Stimulated activated naive CD8-positive, alpha-beta T cell treated with anti-CD3 and anti-CD28 coated beads, Interleukin-15, amount 100 ng/mL, for 72 hours (primary cell): ENCODE measurements at regions not wholly inside any gene's neighbourhood (a gene's known extent, or its start where the extent isn't known, plus 50 kb on each side); places are given as distances from the start of the nearest gene placed in this dataset.
A peak's percentile ranks its signal among the peaks of the same experiment; 100 is the strongest.
"Not testable (repeated sequence)": the region's sequence is repeated elsewhere in the genome, so short reads cannot be mapped to it uniquely, and the experiment has no call there.

ENCODE experiments used
- ATAC-seq: fragments of 150-1000 bp; cut with Tn5 transposase; 2 replicates; pipeline ENCODE4 v1.10.0; 2021; ENCODE audit warnings: mild to moderate bottlenecking, moderate library complexity
- DNase-seq, 2 donors: peaks; one replicate each; pipeline ENCODE4 v3.0.0; 2021 to 2022
- H3K27ac Mint-ChIP-seq, 2 donors: one replicate each; pipeline ENCODE4 v1.8.0; 2022; ENCODE audit warnings: mild to moderate bottlenecking in 2 of 2, mixed read lengths in 2 of 2, moderate library complexity in 2 of 2
- H3K27me3 Mint-ChIP-seq: one replicate; pipeline ENCODE4 v1.8.0; 2022; ENCODE audit warnings: mixed read lengths
- H3K4me1 Mint-ChIP-seq: one replicate; pipeline ENCODE4 v1.8.0; 2022; ENCODE audit warnings: mild to moderate bottlenecking, mixed read lengths
- H3K4me3 Mint-ChIP-seq, 2 donors: one replicate each; pipeline ENCODE4 v1.8.0; 2022; ENCODE audit warnings: mild to moderate bottlenecking in 2 of 2, mixed read lengths in 2 of 2, moderate library complexity in 1 of 2
- H3K9me3 Mint-ChIP-seq, 2 donors: one replicate each; pipeline ENCODE4 v1.8.0; 2022; ENCODE audit warnings: mixed read lengths in 2 of 2

DNA sequence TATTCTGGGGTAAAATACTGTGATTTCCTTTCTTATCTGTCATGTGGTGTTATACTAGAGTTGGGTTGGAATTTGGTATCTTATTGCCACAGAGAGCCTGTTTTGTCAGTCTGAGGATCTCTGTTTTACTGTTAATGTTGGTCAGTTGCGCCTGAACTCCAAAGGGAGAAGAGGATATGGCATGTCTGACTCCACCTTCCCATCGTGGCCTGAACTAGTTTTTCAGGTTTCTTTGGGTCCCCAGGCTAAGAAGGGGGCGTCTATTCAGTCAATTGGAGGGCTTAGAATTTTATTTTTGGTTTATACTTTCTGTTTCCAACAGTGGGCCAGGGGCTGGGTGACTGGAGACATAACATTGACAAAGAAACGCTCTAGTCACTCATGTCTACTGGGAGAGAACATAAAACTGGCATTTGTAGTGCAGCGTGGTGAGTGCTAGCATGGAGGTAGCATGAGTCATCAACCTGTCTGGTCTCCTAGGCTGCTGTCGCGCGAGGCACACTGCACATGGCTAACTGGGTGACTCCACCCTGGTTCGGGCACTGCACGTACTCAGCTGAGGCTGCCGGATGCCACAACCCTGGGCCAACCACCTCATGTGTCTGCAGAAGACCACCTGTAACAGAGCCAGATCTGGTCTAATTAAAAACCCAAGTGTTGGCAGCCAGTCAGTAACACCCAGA lies 120.1 kb upstream of the OR9Q1 start:
- H3K27ac Mint-ChIP-seq, result no peak overlapping the region
- H3K4me1 Mint-ChIP-seq, result peaks cover 10% of the 10 kb centered on the region
- H3K9me3 Mint-ChIP-seq, result no peaks in the 10 kb centered on the region
- H3K27me3 Mint-ChIP-seq, result no peaks in the 10 kb centered on the region
- peak; percentile 97 for ATAC-seq
- peak; percentile 6 to 39 for DNase-seq
- peak overlapping the region; percentile 30 to 36 for H3K4me3 Mint-ChIP-seq

DNA sequence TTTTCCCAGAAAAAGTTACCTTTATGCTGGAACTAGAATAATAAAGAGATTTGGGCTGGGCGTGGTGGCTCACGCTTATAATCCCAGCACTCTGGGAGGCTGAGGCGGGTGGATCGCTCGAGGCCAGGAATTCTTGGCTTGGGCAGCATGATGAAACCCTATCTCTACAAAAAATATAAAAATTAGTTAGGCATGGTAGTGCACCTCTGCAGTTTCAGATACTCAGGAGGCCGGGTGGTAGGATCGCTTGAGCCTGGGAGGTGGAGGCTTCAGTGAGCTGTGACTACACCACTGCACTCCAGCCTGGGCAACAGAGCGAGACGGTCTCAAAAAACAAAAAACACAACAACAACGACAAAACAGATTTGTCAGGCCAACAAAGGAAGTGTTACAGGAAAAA lies 119.3 kb upstream of the OR9Q1 start:
- DNase-seq, result no peak
- Mint-ChIP-seq H3K27ac (no peak overlapping the region), H3K9me3 (no peaks in the 10 kb centered on the region), H3K4me1 (peaks cover 10% of the 10 kb centered on the region), H3K4me3 (no peak overlapping the region), H3K27me3 (no peaks in the 10 kb centered on the region)
- ATAC-seq, result no peak

DNA sequence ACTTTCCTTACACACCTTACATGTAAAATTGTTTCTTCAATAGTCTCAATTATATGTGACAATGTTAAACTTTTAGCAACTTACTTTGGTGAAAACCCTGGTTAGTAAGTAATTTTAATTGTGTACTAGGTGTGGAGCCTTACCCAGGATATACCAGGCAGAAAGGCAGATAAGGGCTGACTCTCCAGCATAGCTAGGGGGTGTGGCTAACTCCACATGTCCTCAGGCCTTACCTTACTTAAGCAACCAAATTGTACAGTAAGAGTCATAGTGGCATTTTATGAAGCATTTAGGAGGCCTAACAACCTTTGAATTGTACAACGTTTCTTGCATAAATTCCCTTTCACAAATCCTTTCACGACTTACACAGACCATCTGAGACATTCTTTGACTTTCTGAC lies 118.2 kb upstream of the OR9Q1 start:
- DNase-seq (no peak), ATAC-seq (no peak)
- Mint-ChIP-seq H3K9me3 (no peaks in the 10 kb centered on the region), H3K4me3 (no peak overlapping the region), H3K27ac (no peak overlapping the region), H3K27me3 (no peaks in the 10 kb centered on the region), H3K4me1 (peaks cover 10% of the 10 kb centered on the region)

DNA sequence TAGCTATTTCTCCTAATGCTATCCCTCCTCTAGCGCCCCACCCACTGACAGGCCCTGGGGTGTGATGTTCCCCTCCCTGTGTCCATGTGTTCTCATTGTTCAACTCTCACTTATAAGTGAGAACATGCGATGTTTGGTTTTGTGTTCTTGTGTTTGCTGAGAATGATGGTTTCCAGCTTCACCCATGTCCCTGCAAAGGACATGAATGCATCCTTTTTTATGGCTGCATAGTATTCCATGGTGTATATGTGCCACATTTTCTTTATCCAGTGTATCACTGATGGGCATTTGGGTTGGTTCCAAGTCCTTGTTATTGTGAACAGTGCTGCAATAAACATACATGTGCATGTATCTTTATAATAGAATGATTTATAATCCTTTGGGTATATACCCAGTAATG lies 115.3 kb upstream of the OR9Q1 start:
- not testable (repeated sequence) for H3K27me3 Mint-ChIP-seq, H3K4me1 Mint-ChIP-seq, DNase-seq, H3K27ac Mint-ChIP-seq, H3K9me3 Mint-ChIP-seq, ATAC-seq, H3K4me3 Mint-ChIP-seq

DNA sequence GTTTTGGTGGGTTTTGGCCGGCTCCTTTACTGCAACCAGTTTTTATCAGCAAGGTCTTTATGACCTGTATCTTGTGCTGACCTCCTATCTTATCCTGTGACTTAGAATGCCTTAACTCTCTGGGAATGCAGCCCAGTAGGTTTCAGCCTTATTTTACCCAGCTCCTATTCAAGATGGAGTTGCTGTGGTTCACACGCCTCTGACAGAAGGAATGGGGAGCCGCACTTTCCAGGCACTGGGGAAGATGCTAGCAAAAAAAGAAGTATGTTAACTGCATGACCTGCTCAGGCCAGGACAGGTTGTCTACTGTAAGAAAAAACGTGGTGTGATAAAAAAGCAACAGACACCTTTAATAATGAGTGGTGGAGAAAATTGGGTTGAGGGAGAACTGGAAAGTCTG lies 112.2 kb upstream of the OR9Q1 start:
- not testable (repeated sequence) for DNase-seq, H3K4me1 Mint-ChIP-seq, H3K27ac Mint-ChIP-seq, H3K9me3 Mint-ChIP-seq, H3K27me3 Mint-ChIP-seq, ATAC-seq, H3K4me3 Mint-ChIP-seq

DNA sequence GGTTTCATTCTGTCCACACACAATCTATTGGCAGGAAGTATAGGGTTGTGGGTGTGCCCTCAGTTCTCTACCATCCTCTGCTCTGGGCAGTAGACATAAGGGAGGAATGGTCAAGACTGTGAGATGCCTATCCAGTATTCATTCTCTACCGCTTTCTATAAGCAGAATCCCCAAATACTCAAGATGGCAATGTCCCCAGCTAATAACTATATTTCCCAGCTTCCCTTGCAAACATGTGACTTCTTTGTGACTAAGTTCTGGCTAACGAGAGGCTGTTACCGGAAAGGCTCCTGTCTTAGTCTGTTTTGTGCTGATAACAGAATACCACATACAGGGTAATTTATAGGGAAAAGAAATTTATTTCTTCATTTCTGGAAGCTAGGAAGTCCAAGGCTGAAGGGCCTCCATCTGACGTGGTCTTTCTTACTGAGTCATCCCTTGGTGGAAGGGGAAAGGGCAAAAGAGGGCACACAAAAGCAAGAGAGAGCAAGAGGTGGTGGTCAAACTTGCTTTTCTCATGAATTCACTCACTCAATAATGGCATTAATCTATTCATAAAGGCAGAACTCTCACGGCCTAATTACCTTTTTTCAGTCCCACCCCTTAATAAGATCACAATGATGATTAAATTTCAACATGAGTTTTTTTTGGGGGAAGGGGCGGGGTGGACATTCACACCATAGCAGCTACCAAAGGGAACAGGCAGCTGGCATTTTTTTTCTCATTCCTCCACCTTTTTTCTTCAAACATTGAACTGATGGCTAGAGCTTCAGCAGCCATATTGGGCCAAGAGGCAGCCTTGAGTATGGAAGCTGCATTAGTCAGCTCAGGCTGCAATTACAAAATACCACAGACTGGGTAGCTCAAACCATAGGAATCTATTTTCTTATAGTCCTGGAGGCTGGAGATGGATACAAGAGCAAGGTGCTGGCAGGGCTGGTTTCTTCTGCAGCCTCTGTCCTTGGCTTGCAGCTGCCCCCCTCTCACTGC lies 109.7 kb upstream of the OR9Q1 start:
- ATAC-seq (no peak), DNase-seq (no peak)
- no peaks in the 10 kb centered on the region for H3K27me3 Mint-ChIP-seq
- no peaks in the 10 kb centered on the region for H3K4me1 Mint-ChIP-seq
- no peak overlapping the region for H3K27ac Mint-ChIP-seq
- no peaks in the 10 kb centered on the region for H3K9me3 Mint-ChIP-seq
- H3K4me3 Mint-ChIP-seq, result no peak overlapping the region

DNA sequence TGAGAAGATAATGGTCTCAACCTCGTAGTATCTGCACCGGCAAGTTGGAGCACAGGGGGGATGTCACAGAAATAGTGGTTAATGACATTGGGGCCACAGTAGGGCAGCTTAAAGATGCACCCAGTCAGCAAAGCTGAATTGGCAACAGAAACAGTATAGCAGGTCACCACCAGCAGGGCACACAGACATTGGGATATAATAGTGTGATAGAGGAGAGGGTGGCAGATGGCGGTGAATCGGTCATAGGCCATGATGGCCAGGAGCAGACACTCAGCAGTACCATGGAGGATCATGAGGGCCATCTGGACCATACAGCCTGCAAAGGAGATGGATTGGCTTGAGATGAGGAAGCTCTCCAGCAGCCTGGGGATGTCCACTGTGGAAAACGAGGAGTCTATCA lies 106.0 kb upstream of the OR9Q1 start:
- H3K9me3 Mint-ChIP-seq, result no peaks in the 10 kb centered on the region

DNA sequence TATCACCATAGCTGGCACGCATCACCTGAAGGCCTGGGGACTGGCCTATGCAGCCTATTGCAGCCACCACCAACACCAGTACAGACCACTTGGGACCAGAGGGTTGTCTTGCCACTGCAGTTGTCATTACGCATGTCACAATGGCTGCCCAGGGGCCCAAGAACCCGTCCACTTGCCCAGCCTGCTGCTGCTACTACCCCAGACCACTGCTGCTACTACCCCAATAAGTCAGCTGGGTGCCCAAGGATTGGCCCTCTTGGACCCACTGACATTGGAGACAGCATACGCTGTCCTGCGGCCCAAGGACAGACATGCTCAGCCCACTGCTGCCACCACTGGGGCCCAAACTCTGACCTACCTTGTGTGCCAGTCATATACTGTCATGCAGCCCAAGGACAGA lies 102.7 kb upstream of the OR9Q1 start:
- Mint-ChIP-seq H3K4me3 (no peak overlapping the region), H3K27me3 (no peaks in the 10 kb centered on the region), H3K27ac (no peak overlapping the region), H3K4me1 (no peaks in the 10 kb centered on the region), H3K9me3 (no peaks in the 10 kb centered on the region)
- no peak for DNase-seq
- no peak for ATAC-seq

More for the DNA sequence above, 106.0 kb upstream of the OR9Q1 start:
- H3K27me3 Mint-ChIP-seq, result no peaks in the 10 kb centered on the region
- no peak overlapping the region for H3K4me3 Mint-ChIP-seq
- no peaks in the 10 kb centered on the region for H3K4me1 Mint-ChIP-seq
- DNase-seq, result no peak
- no peak overlapping the region for H3K27ac Mint-ChIP-seq
- ATAC-seq, result no peak

DNA sequence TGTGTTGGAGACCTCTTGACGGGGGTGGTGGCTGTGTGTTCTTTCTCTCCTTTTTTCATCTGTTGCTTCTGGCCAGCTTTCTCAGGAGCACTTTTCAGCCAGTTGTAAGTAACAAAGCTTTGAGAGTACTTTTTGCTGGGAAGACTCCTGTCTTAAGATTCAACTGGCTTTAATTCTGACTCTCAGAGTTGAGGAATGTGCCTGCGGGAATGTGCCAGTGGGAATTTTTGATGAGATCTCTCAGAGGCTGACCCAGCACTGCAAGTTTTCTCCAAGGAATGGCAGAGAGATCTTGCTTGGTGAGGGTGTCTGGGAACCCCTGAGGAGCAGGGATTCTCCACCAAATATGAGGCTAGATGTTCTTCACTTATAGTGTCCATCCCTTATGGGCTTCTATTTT lies 91.6 kb upstream of the OR9Q1 start:
- no peaks in the 10 kb centered on the region for H3K9me3 Mint-ChIP-seq
- no peak overlapping the region for H3K27ac Mint-ChIP-seq
- H3K27me3 Mint-ChIP-seq, result peaks cover 12% of the 10 kb centered on the region
- H3K4me3 Mint-ChIP-seq, result no peak overlapping the region
- no peak for ATAC-seq
- DNase-seq, result no peak
- H3K4me1 Mint-ChIP-seq, result no peaks in the 10 kb centered on the region

DNA sequence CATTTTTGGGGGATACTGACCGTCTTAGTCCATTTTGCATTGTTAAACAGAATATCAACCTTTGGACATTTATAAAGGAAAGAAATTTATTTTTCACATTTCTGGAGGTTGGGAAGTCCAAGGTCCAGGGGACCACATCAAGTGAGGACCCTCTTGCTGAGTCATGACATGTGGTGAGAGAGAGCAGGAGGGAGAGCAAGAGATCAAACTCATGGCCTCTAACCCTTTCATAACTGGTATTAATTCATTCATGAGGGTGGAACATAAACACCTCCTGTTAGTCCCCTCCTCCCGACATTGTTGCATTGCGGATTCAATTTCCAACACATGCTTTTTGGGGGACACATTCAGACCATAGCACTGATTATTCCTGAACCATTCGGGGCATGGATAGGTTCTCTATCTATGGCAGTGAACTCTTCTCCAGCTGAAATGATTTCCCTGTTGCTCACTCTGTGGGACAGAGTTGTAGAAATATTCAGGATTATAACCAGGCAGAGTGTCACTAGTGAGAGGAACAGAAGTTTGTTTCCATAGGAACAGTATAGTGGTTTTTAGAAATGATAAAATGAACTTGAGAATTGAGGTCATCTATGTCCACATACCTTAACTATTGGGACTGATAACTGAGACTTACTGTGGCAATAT lies 88.2 kb upstream of the OR9Q1 start:
- Mint-ChIP-seq H3K4me1 (no peaks in the 10 kb centered on the region), H3K9me3 (no peaks in the 10 kb centered on the region), H3K4me3 (no peak overlapping the region), H3K27ac (no peak overlapping the region), H3K27me3 (peaks cover under 1% of the 10 kb centered on the region)
- DNase-seq, result no peak
- ATAC-seq, result no peak

DNA sequence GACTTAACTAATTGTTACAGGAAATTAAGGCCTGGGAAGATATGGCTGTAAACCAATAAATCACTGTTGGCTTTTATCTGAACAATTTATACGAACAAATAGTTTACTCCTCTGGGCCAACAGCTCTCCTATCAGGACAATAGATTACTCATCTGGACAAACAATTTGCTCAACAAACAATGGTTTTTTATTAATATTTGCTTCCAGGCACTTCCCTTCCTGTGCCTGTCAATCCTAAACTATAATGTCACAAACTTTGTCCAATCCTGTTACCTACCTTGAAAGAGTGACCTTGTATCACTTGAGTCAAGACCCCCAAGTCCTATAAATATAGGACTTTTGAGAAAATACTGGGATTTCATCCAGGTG lies 87.6 kb upstream of the OR9Q1 start:
- Mint-ChIP-seq H3K4me1 (no peaks in the 10 kb centered on the region), H3K27me3 (no peaks in the 10 kb centered on the region), H3K27ac (no peak overlapping the region), H3K4me3 (no peak overlapping the region), H3K9me3 (no peaks in the 10 kb centered on the region)
- no peak for ATAC-seq
- no peak for DNase-seq

DNA sequence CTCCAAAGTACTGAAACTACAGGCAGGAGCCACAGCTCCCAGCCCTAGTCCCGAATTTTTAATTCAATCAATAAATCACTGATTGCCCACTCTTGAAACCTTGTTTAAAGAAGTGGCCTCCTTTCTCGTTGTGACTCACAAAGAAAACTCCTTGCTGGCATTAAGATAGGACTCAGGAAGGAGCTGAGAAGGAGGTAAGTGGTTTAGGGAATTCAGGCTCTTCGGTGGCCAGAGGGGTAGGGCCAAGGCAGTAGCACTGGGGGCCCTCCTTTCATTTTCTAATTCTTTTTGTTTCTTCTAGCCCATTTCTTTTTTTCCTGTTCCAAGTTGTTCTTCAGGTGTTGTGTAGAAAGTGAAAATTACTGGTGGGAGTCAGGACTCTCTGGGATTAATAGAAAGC lies 86.2 kb upstream of the OR9Q1 start:
- no peaks in the 10 kb centered on the region for H3K9me3 Mint-ChIP-seq

DNA sequence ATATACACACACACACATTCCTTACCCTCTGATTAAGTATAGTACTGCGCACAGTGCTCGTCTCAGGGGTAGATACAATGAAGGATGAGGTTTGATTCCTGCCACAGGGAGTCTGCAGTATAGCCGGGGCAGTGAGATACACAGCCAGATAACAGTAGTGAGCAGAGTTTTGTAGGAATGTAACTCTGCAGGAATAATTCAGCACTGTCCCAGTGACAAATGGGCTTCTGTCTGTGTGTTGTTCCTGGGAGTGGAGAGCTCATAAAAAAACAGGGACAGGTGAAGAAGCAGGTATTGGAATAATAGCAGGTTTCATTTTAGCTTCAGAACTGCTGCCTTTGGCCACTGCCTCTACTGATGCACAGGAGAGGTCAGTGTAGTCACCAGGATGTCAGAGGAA lies 85.3 kb upstream of the OR9Q1 start:
- Mint-ChIP-seq H3K4me1 (no peaks in the 10 kb centered on the region), H3K9me3 (no peaks in the 10 kb centered on the region), H3K4me3 (no peak overlapping the region), H3K27me3 (no peaks in the 10 kb centered on the region), H3K27ac (peak overlapping the region in 1 of 2 donors; percentile 27)
- ATAC-seq (no peak), DNase-seq (no peak)

More for the DNA sequence above, 86.2 kb upstream of the OR9Q1 start:
- Mint-ChIP-seq H3K27me3 (no peaks in the 10 kb centered on the region), H3K4me1 (no peaks in the 10 kb centered on the region), H3K4me3 (no peak overlapping the region), H3K27ac (no peak overlapping the region)
- ATAC-seq (no peak), DNase-seq (no peak)

DNA sequence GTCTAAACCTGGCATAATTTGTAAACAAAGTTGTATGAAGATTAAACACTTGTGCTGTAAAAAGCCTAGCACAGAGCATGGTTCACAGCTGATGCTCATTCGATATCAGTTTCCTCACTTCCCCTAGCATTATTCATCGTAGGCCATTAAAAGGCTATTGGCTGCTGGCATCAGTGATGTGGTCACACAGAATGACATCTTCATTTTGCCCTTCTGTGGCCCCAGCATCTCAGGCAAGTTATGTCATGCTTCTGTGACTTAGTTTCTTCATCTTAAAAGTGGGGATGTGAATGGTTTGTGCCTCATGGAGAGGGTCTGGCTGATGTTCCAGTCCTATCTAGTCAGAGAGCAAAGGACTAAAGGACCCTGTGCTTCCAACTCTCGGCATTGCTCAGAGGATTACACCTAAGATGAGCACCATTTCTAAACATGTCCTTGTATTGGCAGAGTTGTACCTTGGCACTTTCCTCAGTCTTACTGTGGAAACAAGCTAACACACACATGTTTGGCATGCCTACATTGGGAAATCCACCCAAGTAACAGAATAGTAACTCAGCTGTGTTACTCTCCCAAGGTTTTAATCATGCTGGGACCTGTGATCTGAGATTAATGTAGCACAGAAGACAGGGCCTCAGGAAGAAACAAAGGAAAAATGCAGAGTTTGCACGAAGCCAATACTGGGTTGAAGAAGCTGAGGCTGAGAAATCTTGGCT lies 83.5 kb upstream of the OR9Q1 start:
- no peaks in the 10 kb centered on the region for H3K4me1 Mint-ChIP-seq
- no peaks in the 10 kb centered on the region for H3K9me3 Mint-ChIP-seq
- no peak overlapping the region for H3K4me3 Mint-ChIP-seq
- H3K27ac Mint-ChIP-seq, result no peak overlapping the region
- H3K27me3 Mint-ChIP-seq, result no peaks in the 10 kb centered on the region
- no peak for ATAC-seq
- DNase-seq, result no peak

DNA sequence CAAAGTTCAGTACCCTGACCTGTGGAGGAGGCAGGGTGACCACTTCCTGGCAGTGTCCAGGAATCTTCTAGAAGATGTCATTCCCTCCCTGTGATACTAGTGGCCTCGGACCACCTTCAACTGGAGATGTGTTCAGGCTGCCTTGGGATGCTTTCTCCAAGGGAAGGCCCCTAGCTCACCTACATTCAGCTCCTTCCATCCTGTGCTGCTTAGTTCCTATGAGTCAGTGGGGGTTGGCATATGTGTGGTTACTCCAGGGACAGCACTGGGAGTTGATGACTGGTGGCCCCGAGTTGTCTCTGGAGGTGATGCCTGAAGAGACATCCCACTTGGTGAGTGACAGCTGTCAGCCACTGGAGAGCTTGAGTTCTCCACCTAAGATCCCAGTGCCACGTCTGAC lies 81.8 kb upstream of the OR9Q1 start:
- Mint-ChIP-seq H3K27me3 (no peaks in the 10 kb centered on the region), H3K4me3 (no peak overlapping the region), H3K4me1 (no peaks in the 10 kb centered on the region), H3K9me3 (no peaks in the 10 kb centered on the region), H3K27ac (no peak overlapping the region)
- DNase-seq, result no peak
- ATAC-seq, result no peak
